Caco-2 (cell line): ENCODE measurements at regions not wholly inside any gene's neighbourhood (a gene's known extent, or its start where the extent isn't known, plus 50 kb on each side); places are given as distances from the start of the nearest gene placed in this dataset.

Experiments
- BruUV-seq: library from RNA; stranded (reverse); fragments of 400-500 nt; replicated peaks from 2 replicates; lab custom pipeline; 2021; lab: Mats Ljungman, UMichigan
- CTCF ChIA-PET: fragments of 300-600 bp; sonication (Branson Sonifier 250); formaldehyde crosslinking; loops from one replicate; lab custom pipeline; 2022; ENCODE audit warnings: antibody characterized with exemption; lab: Charles Lee
- POLR2A ChIA-PET: fragments of 300-600 bp; sonication (Branson Sonifier 250); formaldehyde crosslinking; loops from one replicate; lab custom pipeline; 2022; ENCODE audit warnings: antibody characterized with exemption; lab: Charles Lee
- DNase-seq, 2 experiments: peaks; one replicate each; pipeline versions ENCODE4 v3.0.0 to v3.0.0-alpha.2; 2020 to 2022
- H3K27me3 ChIP-seq: replicated peaks from 2 replicates; pipeline ENCODE4 v1.6.0; 2011; ENCODE audit warnings: low read length; ENCODE audit not compliant: control insufficient read depth, insufficient read depth
- H3K36me3 ChIP-seq: 2 replicates; pipeline ENCODE4 v1.5.1; 2011; ENCODE audit warnings: low read length; ENCODE audit not compliant: control insufficient read depth, insufficient read depth
- H3K4me1 ChIP-seq: fragments of 250-450 bp; sonication (Bioruptor Pico); 2 replicates; pipeline ENCODE4 v1.5.1; 2020; ENCODE audit warnings: mild to moderate bottlenecking
- H3K4me3 ChIP-seq: 2 replicates; pipeline ENCODE4 v1.5.1; 2011; ENCODE audit warnings: low read depth, mild to moderate bottlenecking, control low read depth, low read length
- H3K9me3 ChIP-seq: fragments of 250-450 bp; sonication (Bioruptor Pico); 2 replicates; pipeline ENCODE4 v1.5.1; 2020; ENCODE audit warnings: mild to moderate bottlenecking, moderate library complexity
- H3K27ac Mint-ChIP-seq: one replicate; pipeline ENCODE4 v1.8.0; 2022; ENCODE audit warnings: mixed read lengths; ENCODE audit not compliant: unreplicated experiment
- H3K27me3 Mint-ChIP-seq: one replicate; pipeline ENCODE4 v1.8.0; 2022; ENCODE audit warnings: mixed read lengths; ENCODE audit not compliant: insufficient read depth, unreplicated experiment
- H3K36me3 Mint-ChIP-seq: one replicate; pipeline ENCODE4 v1.8.0; 2022; ENCODE audit warnings: mild to moderate bottlenecking, mixed read lengths; ENCODE audit not compliant: insufficient read depth, unreplicated experiment
- H3K4me1 Mint-ChIP-seq: one replicate; pipeline ENCODE4 v1.8.0; 2022; ENCODE audit warnings: low read depth, mixed read lengths; ENCODE audit not compliant: unreplicated experiment
- H3K4me3 Mint-ChIP-seq: one replicate; pipeline ENCODE4 v1.8.0; 2022; ENCODE audit warnings: mild to moderate bottlenecking, moderate library complexity, mixed read lengths; ENCODE audit not compliant: unreplicated experiment
- H3K9me3 Mint-ChIP-seq: one replicate; pipeline ENCODE4 v1.8.0; 2022; ENCODE audit warnings: mixed read lengths; ENCODE audit not compliant: unreplicated experiment
- CTCF ChIP-seq, 2 experiments: fragments of 200-600 bp in 1 of 2; IDR thresholded peaks; 1 replicate in 1 of 2; 2 replicates in 1 of 2; pipeline versions ENCODE4 v1.5.1 to v1.8.0; 2011 to 2022; ENCODE audit warnings: antibody characterized with exemption in 1 of 2, control low read depth in 1 of 2, inconsistent platforms in 1 of 2, low read depth in 1 of 2, low read length in 1 of 2, mild to moderate bottlenecking in 1 of 2, moderate library complexity in 1 of 2; ENCODE audit not compliant: insufficient read depth in 1 of 2, severe bottlenecking in 1 of 2, unreplicated experiment in 1 of 2
- intact Hi-C: fragments of 100-400 bp; cut with micrococcal nuclease; formaldehyde crosslinking; loops from one replicate; pipeline ENCODE4 v1.10.0; 2022; ENCODE audit not compliant: unreplicated experiment

- TF ChIP-seq CTCF (IDR thresholded peaks at IDR 0.05; ENCODE audit: insufficient read depth in 1 of 2, low read depth in 1 of 2, low read length in 1 of 2, severe bottlenecking in 1 of 2, unreplicated experiment in 1 of 2), result no peak
- Mint-ChIP-seq H3K4me3 (no peak overlapping the region), H3K27me3 (peaks cover 7% of the 10 kb centered on the region), H3K9me3 (peaks cover 9% of the 10 kb centered on the region), H3K36me3 (no peaks in the 10 kb centered on the region), H3K27ac (no peak overlapping the region), H3K4me1 (no peaks in the 10 kb centered on the region)
- CTCF ChIA-PET, result no interaction called here
- DNase-seq, result no peak
- H3K27me3 ChIP-seq, result no peaks in the 10 kb centered on the region
- POLR2A ChIA-PET, result no interaction called here
- H3K9me3 ChIP-seq, result no peaks in the 10 kb centered on the region
- intact Hi-C loops, result no loop called here
- no peaks in the 10 kb centered on the region for H3K4me1 ChIP-seq
- H3K36me3 ChIP-seq, result no peaks in the 10 kb centered on the region
- H3K4me3 ChIP-seq, result no peak overlapping the region
- BruUV-seq, result no TSS peak
These were observed 543.6 kb upstream of the CFAP20DC start for GRCh38 chr3:59593380-59593779.

DNA sequence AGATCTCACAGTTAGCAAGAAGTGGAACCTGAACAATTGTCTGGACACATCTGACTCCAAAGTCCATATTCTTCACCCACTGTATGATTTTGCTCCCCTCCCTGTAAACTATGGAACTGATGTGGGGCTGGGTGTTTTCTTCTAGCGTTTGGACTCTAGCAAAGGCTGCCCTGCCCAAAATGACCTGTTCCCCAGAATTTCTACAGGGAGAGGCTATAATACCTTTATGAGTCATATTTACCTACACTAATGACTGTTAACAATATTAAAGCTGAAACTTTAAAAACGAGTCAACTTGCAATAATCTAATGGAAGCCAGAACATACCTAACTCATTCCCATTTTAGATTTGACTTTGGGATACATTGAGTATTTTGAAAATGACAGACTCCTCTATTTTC lies 531.2 kb upstream of the CFAP20DC start:
- Histone ChIP-seq H3K36me3 (no peaks in the 10 kb centered on the region), H3K9me3 (no peaks in the 10 kb centered on the region), H3K4me3 (no peak overlapping the region), H3K27me3 (no peaks in the 10 kb centered on the region; the same call in 1 of the 2 replicates), H3K4me1 (no peaks in the 10 kb centered on the region)
- H3K36me3 Mint-ChIP-seq, result peaks cover 3% of the 10 kb centered on the region
- H3K27ac Mint-ChIP-seq, result no peak overlapping the region
- CTCF ChIA-PET, result no interaction called here
- no peak for DNase-seq
- intact Hi-C loops, result no loop called here
- H3K9me3 Mint-ChIP-seq, result peaks cover 5% of the 10 kb centered on the region
- no peak overlapping the region for H3K4me3 Mint-ChIP-seq
- H3K27me3 Mint-ChIP-seq, result peaks cover 7% of the 10 kb centered on the region
- H3K4me1 Mint-ChIP-seq, result no peaks in the 10 kb centered on the region
- no TSS peak for BruUV-seq
- POLR2A ChIA-PET, result no interaction called here
- no peak for TF ChIP-seq CTCF (IDR thresholded peaks at IDR 0.05; ENCODE audit: insufficient read depth in 1 of 2, low read depth in 1 of 2, low read length in 1 of 2, severe bottlenecking in 1 of 2, unreplicated experiment in 1 of 2)

GRCh38 chr3:59580499-59580898 lies 530.7 kb upstream of the CFAP20DC start:
- CTCF ChIA-PET, result no interaction called here
- no peak for TF ChIP-seq CTCF (IDR thresholded peaks at IDR 0.05; ENCODE audit: insufficient read depth in 1 of 2, low read depth in 1 of 2, low read length in 1 of 2, severe bottlenecking in 1 of 2, unreplicated experiment in 1 of 2)
- H3K9me3 ChIP-seq, result no peaks in the 10 kb centered on the region
- no TSS peak for BruUV-seq
- Mint-ChIP-seq H3K27me3 (peaks cover 7% of the 10 kb centered on the region), H3K4me1 (no peaks in the 10 kb centered on the region), H3K36me3 (no peaks in the 10 kb centered on the region), H3K4me3 (no peak overlapping the region), H3K9me3 (no peaks in the 10 kb centered on the region), H3K27ac (no peak overlapping the region)
- H3K27me3 ChIP-seq, result no peaks in the 10 kb centered on the region; the same call in 1 of the 2 replicates
- H3K4me1 ChIP-seq, result no peaks in the 10 kb centered on the region
- intact Hi-C loops, result no loop called here
- no peak for DNase-seq
- no peak overlapping the region for H3K4me3 ChIP-seq
- POLR2A ChIA-PET, result no interaction called here
- H3K36me3 ChIP-seq, result no peaks in the 10 kb centered on the region
